ENCODE measurements at regions not wholly inside any gene's neighbourhood (a gene's known extent, or its start where the extent isn't known, plus 50 kb on each side); places are given as distances from the start of the nearest gene placed in this dataset.

DNA sequence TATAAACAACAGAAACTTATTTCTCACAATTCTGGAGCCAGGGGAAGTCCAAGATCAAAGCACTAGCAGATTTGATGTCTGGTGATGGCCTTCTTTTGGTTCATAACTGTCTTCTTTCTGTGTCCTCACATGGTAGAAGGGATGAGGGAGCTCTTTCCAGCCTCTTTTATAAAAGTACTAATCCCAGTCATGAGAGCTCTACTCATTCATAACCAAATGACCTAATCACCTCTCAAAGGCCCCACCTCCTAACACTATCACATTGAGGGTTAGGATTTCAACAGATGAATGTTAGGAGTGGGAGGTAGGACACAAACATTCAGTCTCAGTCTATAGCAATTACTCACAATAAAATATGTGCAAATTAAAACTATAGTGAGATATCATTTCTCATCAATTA is 50.1 kb upstream of the UBE2E2 start:
- Histone ChIP-seq H3K4me1 (no peaks in the 10 kb centered on the region), H3K4me3 (no peak overlapping the region), H3K27me3 (no peaks in the 10 kb centered on the region), H3K9me3 (no peaks in the 10 kb centered on the region), H3K27ac (no peak overlapping the region), H3K36me3 (replicated peaks in 1 of 2; ENCODE audit: insufficient read depth in 1 of 2, low read depth in 2 of 2) (no peaks in the 10 kb centered on the region)
- no peak for TF ChIP-seq POLR2A (IDR thresholded peaks at IDR 0.05)
- TF ChIP-seq, protein P1, sequence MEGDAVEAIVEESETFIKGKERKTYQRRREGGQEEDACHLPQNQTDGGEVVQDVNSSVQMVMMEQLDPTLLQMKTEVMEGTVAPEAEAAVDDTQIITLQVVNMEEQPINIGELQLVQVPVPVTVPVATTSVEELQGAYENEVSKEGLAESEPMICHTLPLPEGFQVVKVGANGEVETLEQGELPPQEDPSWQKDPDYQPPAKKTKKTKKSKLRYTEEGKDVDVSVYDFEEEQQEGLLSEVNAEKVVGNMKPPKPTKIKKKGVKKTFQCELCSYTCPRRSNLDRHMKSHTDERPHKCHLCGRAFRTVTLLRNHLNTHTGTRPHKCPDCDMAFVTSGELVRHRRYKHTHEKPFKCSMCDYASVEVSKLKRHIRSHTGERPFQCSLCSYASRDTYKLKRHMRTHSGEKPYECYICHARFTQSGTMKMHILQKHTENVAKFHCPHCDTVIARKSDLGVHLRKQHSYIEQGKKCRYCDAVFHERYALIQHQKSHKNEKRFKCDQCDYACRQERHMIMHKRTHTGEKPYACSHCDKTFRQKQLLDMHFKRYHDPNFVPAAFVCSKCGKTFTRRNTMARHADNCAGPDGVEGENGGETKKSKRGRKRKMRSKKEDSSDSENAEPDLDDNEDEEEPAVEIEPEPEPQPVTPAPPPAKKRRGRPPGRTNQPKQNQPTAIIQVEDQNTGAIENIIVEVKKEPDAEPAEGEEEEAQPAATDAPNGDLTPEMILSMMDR (IDR thresholded peaks at IDR 0.05), result no peak
- ATAC-seq, result no peak
- intact Hi-C loops (cut with DNase I), result no loop called here
- no peak for DNase-seq
